ENCODE measurements at regions not wholly inside any gene's neighbourhood (a gene's known extent, or its start where the extent isn't known, plus 50 kb on each side); places are given as distances from the start of the nearest gene placed in this dataset.

DNA sequence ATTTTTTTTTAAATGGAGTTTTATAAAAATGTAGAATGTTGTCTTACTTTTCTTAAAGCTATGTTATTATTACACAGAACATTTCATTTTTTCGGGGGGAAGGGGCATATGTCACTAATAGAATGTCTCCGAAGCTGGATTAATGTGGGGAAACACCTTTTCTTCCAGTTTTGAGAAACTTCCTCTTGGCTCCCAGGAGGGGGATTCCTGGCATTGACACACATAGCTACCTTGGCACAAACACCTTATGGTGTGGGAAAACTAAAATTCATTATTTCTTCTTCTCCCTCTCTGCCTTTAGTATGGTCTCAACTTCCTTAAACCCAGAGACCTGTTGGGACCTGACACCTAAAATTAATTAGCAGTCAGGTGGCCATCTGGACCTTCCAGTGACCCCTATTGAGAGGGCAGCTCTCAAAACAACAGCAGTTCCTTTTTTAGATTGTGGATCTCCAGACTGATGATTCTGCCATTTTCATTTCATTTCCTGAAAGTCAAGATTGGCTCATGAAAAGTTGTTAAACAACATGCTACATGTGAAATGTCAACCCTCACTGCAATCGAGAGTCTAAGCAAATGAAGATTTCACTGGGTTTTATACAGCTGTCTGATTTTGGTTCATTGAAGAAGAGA is 70.1 kb upstream of the EDEM3 start:
- H3K27ac ChIP-seq: peak overlapping the region in 6 of 8 donors; percentile 10 to 75 (median 46)
- H3K27me3 ChIP-seq (replicated peaks in 1 of 7): no peaks in the 10 kb centered on the region
- H3K4me1 ChIP-seq: peaks cover 0 to 37% (median 11%) of the 10 kb centered on the region in 6 donors
- WGBS, 5 donors: 24 to 41% (median 35%) methylated on average over 3 of the region's 3 CpGs
- H3K4me3 ChIP-seq: no peak overlapping the region
- DNase-seq: no peak
- H3K9me3 ChIP-seq: no peaks in the 10 kb centered on the region
- intact Hi-C loops (cut with DNase I; ENCODE audit: low total_unique reads): no loop called here
- TF ChIP-seq, protein P1, sequence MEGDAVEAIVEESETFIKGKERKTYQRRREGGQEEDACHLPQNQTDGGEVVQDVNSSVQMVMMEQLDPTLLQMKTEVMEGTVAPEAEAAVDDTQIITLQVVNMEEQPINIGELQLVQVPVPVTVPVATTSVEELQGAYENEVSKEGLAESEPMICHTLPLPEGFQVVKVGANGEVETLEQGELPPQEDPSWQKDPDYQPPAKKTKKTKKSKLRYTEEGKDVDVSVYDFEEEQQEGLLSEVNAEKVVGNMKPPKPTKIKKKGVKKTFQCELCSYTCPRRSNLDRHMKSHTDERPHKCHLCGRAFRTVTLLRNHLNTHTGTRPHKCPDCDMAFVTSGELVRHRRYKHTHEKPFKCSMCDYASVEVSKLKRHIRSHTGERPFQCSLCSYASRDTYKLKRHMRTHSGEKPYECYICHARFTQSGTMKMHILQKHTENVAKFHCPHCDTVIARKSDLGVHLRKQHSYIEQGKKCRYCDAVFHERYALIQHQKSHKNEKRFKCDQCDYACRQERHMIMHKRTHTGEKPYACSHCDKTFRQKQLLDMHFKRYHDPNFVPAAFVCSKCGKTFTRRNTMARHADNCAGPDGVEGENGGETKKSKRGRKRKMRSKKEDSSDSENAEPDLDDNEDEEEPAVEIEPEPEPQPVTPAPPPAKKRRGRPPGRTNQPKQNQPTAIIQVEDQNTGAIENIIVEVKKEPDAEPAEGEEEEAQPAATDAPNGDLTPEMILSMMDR (IDR thresholded peaks at IDR 0.05 in 8 of 11, conservative IDR thresholded peaks at IDR 0.05 in 3 of 11): no peak
- peaks cover 0 to 45% (median 11%) of the 10 kb centered on the region in 6 donors for H3K36me3 ChIP-seq

DNA sequence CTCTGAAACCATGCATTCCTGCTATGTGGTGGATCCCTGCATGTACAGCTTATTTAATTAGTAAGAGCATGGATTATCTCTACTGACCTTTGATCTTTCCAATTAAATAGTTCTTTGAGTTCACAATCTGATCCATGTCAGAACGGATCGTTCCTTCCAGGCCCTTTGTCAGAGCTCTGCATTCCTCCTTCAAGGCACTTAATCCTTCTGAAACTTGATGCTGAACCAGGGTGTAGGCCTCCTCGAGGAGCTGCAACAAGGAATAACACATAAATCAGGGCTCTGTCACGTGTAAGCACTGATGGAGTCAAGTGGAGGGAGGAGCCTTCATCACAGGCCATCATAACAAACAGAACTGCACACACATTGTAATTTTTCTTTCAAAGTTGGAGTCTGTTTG is 68.4 kb upstream of the EDEM3 start:
- no peaks in the 10 kb centered on the region for H3K27me3 ChIP-seq (replicated peaks in 1 of 7)
- H3K4me1 ChIP-seq: peaks cover 0 to 37% (median 11%) of the 10 kb centered on the region in 6 donors
- WGBS, 5 donors: 75 to 78% (median 78%) methylated on average over 4 of the region's 4 CpGs
- no peak for DNase-seq
- no peak overlapping the region for H3K4me3 ChIP-seq
- TF ChIP-seq POLR2A (IDR thresholded peaks at IDR 0.05): no peak
- TF ChIP-seq, protein P1 (IDR thresholded peaks at IDR 0.05 in 8 of 11, conservative IDR thresholded peaks at IDR 0.05 in 3 of 11): no peak
- no peak for TF ChIP-seq POLR2AphosphoS5 (IDR thresholded peaks at IDR 0.05)
- H3K36me3 ChIP-seq: peaks cover 0 to 57% (median 11%) of the 10 kb centered on the region in 6 donors
- intact Hi-C loops (cut with DNase I; ENCODE audit: low total_unique reads): no loop called here
- no peaks in the 10 kb centered on the region for H3K9me3 ChIP-seq
- peak overlapping the region in 3 of 8 donors; percentile 43 to 75 (median 74) for H3K27ac ChIP-seq

DNA sequence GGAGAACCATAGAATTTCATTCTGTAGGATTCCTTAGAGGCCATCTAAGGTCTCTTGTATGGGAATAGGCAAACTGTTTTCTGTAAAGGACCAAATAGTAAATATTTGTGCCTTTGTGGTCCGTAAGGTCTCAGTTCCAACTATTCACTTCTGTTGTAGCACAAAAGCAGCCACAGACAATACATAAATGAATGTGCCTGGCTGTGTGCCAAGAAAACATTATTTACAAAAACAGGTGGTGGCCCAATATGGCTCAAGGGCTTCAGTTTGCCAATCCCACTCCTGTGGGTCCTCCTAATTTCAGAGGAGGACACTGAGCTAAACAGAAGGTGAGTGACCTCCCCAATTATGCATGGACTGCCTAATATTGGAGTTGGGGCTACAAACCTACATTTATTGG is 67.6 kb upstream of the EDEM3 start:
- peaks cover 0 to 37% (median 11%) of the 10 kb centered on the region in 6 donors for H3K4me1 ChIP-seq
- no peaks in the 10 kb centered on the region for H3K9me3 ChIP-seq
- intact Hi-C loops (cut with DNase I; ENCODE audit: low total_unique reads): no loop called here
- H3K27me3 ChIP-seq (replicated peaks in 1 of 7): no peaks in the 10 kb centered on the region
- no peak overlapping the region for H3K4me3 ChIP-seq
- peak overlapping the region in 2 of 8 donors; percentile 74 to 75 for H3K27ac ChIP-seq
- WGBS, 5 donors: 76 to 100% (median 90%) methylated on average over 1 of the region's 1 CpG
- TF ChIP-seq POLR2A (IDR thresholded peaks at IDR 0.05) (no peak), POLR2AphosphoS5 (IDR thresholded peaks at IDR 0.05) (no peak)
- TF ChIP-seq, protein P1 (IDR thresholded peaks at IDR 0.05 in 8 of 11, conservative IDR thresholded peaks at IDR 0.05 in 3 of 11): no peak
- DNase-seq: no peak
- peaks cover 0 to 65% (median 11%) of the 10 kb centered on the region in 6 donors for H3K36me3 ChIP-seq

DNA sequence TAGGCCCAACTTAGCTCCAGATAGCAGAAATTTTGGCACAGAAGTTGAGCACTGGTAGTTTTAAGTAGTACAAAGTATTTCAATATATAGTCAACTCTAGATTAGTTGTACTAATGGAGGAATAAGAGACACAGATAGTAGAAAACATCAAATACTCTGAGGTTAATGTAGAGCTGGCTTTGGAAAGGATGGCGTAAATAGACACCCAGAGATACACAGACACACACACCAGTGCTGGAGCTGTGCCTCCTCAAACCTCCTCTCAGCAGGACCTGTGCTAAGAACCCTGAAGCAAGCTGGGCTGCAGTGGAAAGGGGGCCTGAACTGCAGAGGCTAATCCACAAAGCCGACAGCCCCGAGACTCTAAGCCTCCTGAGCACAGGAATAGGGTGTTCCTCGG is 67.0 kb upstream of the EDEM3 start:
- Histone ChIP-seq H3K27ac (no peak overlapping the region), H3K27me3 (replicated peaks in 1 of 7) (no peaks in the 10 kb centered on the region), H3K36me3 (peaks cover 0 to 61% (median 11%) of the 10 kb centered on the region in 6 donors), H3K9me3 (no peaks in the 10 kb centered on the region), H3K4me3 (no peak overlapping the region), H3K4me1 (peaks cover 0 to 37% (median 11%) of the 10 kb centered on the region in 6 donors)
- DNase-seq: no peak
- 95 to 100% (median 99%) methylated on average over 3 to 4 of the region's 4 CpGs for WGBS, 5 donors
- intact Hi-C loops (cut with DNase I; ENCODE audit: low total_unique reads): no loop called here
- no peak for TF ChIP-seq POLR2AphosphoS5 (IDR thresholded peaks at IDR 0.05)
- no peak for TF ChIP-seq POLR2A (IDR thresholded peaks at IDR 0.05)
- TF ChIP-seq, protein P1 (IDR thresholded peaks at IDR 0.05 in 8 of 11, conservative IDR thresholded peaks at IDR 0.05 in 3 of 11): no peak

All from spleen (tissue), 11 donors.